Activated CD8-positive, alpha-beta memory T cell treated with anti-CD3 and anti-CD28 coated beads, Interleukin-2, amount 10 ng/mL, durations not matched to agents 7 days and 5 days (primary cell): ENCODE measurements at regions not wholly inside any gene's neighbourhood (a gene's known extent, or its start where the extent isn't known, plus 50 kb on each side); places are given as distances from the start of the nearest gene placed in this dataset.

ENCODE experiments used
- ATAC-seq: fragments of 150-1000 bp; cut with Tn5 transposase; one replicate; pipeline ENCODE4 v1.10.0; 2021; ENCODE audit warnings: moderate library complexity
- CTCF ChIA-PET: fragments of 350-600 bp; sonication (Branson Sonifier 250); formaldehyde crosslinking; loops from one replicate; lab custom pipeline; 2021; ENCODE audit warnings: antibody characterized with exemption; lab: Charles Lee
- DNase-seq: peaks from one replicate; pipeline ENCODE4 v3.0.0-alpha.2; 2020
- H3K27ac Mint-ChIP-seq: one replicate; pipeline ENCODE4 v1.8.0; 2021; ENCODE audit warnings: mild to moderate bottlenecking, mixed read lengths
- H3K27me3 Mint-ChIP-seq: one replicate; pipeline ENCODE4 v1.8.0; 2021; ENCODE audit warnings: mixed read lengths
- H3K36me3 Mint-ChIP-seq: one replicate; pipeline ENCODE4 v1.8.0; 2021; ENCODE audit warnings: mild to moderate bottlenecking, mixed read lengths
- H3K4me1 Mint-ChIP-seq: one replicate; pipeline ENCODE4 v1.8.0; 2021; ENCODE audit warnings: mixed read lengths
- H3K4me3 Mint-ChIP-seq: one replicate; pipeline ENCODE4 v1.8.0; 2021; ENCODE audit warnings: mild to moderate bottlenecking, moderate library complexity, mixed read lengths
- H3K9me3 Mint-ChIP-seq: one replicate; pipeline ENCODE4 v1.8.0; 2022; ENCODE audit warnings: low read depth, mixed read lengths

DNA sequence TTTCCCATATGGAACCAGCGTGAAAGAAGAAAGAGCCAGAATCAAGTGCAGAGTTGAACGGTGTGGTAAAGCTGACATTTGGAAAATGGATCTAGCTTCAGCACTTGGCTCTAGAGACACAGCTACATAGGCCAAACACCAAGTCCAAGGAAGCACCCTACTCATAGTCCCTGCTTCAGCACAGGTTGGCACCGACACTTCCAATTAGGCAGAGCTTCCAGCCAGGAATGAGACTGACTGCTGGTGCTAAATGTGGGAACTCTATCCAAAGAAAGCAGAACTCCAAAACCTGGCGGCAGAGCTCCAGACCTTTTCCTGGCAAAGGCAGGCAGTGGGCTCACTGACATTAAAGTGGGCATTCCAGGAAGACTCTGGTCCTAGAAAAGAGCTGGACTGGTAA, 125.4 kb upstream of the CTNNA2 start:
- CTCF ChIA-PET = no interaction called here
- Mint-ChIP-seq H3K36me3 (no peaks in the 10 kb centered on the region), H3K4me1 (no peaks in the 10 kb centered on the region), H3K27me3 (no peaks in the 10 kb centered on the region), H3K27ac (no peak overlapping the region), H3K4me3 (no peak overlapping the region), H3K9me3 (peaks cover 8% of the 10 kb centered on the region)
- DNase-seq = no peak
- ATAC-seq = no peak

DNA sequence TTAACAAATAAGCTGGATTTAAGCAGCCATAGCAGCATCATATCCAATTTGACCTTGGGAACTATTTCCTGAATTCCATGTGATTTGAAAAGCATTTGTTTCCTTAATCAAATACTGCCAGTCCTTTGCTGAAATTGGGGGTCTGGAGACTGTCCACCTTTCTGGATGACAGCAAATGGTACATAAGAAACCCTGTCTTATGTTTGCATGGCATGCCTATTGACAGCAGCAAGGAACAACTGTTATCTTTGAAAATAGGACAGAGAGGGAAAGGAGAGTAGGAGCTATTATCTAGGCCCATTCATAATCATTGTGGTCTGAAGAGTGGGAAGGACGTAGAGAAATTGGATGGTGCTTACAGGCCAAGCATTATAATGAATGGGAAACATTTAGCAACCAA, 129.2 kb upstream of the CTNNA2 start:
- DNase-seq (no peak), ATAC-seq (no peak)
- no peaks in the 10 kb centered on the region for H3K27me3 Mint-ChIP-seq
- CTCF ChIA-PET = no interaction called here
- no peak overlapping the region for H3K4me3 Mint-ChIP-seq
- H3K9me3 Mint-ChIP-seq = peaks cover 2% of the 10 kb centered on the region
- no peak overlapping the region for H3K27ac Mint-ChIP-seq
- H3K36me3 Mint-ChIP-seq = no peaks in the 10 kb centered on the region
- H3K4me1 Mint-ChIP-seq = no peaks in the 10 kb centered on the region

DNA sequence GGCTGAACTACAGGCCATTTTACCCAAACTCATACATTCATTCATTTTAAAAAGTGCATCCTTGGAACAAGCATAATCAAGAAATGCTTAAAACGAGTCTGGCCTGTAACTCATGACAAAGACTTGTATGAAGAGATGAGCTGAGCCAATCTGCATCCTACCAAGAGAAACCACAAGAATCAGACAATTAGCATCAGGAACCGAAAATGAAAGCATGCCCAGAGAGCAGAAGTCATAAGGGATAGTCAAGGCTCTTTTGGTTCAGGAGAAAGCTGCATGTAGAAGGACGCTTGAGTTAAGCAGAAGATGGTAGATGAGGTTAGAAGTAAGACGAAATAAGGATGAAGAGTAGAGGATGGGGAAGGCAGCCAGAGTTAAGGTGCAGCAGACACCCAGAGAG, 137.0 kb upstream of the CTNNA2 start:
- Mint-ChIP-seq H3K27ac (no peak overlapping the region), H3K27me3 (no peaks in the 10 kb centered on the region), H3K36me3 (no peaks in the 10 kb centered on the region), H3K4me1 (peaks cover 1% of the 10 kb centered on the region), H3K4me3 (no peak overlapping the region), H3K9me3 (peaks cover 5% of the 10 kb centered on the region)
- DNase-seq (no peak), ATAC-seq (no peak)
- CTCF ChIA-PET = no interaction called here

DNA sequence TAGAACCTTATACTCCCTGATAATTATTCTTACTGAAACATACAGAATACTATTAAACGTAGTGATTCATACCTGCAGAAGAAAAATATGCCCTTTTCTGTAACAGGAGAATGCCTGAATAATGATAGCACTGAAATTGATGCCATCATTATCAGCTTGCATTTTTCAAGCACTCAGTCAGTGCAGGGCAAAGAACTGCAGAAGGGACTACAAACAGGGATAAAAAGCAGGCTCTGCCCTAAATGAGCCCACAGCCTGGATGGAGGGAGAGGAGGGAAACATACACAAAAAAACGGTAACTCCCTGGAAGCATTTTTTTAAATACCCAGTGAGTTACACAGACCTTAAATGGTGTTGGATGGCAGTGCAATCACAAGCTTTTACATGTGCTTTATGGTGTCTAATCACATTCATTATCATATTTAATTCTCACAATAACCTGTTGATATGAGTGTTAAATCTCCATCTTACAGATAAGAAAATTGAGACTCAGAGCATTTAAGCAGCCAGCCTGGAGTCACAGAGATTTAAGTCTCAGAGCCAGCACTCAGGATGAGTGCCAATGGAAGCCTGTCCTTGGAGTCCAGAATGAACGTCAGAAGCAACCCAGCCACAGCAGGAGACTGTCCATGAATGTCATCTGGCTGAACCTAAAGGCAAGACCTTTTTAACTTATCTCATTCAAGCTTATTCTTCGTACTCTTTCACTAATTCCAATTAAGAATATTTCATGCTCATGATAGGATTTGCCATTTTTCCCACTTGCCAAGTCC, 139.3 kb upstream of the CTNNA2 start:
- no peak for DNase-seq
- ATAC-seq = no peak

DNA sequence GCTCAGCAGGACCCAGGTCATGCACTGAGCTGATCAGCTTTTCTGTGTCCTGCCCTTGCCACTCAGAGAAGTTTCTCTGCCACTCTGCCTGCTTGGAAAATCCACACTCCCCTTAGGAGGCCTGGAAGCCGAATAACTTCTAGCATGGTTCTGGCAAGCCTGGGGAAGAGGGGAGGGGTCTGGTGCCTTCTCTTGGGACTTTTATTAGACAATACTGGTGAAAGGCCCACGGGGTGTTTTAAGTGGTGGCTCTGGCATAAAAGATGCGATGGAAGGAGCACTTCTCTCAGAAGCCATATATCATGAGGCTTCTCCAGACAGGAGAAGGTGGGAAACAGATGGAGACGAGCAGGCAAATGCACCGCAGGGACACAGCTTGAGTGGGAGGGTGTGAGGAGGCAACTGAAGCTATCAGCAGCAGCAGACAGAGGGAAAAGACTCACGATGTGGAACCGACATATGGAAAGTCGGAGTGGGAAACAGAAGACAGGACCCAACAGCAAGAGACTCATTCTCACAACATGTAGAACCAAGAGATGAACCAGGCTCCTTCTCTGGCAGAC, 141.8 kb upstream of the CTNNA2 start:
- Mint-ChIP-seq H3K27ac (no peak overlapping the region), H3K9me3 (peaks cover 15% of the 10 kb centered on the region), H3K36me3 (no peaks in the 10 kb centered on the region), H3K4me1 (peaks cover 1% of the 10 kb centered on the region), H3K27me3 (no peaks in the 10 kb centered on the region), H3K4me3 (no peak overlapping the region)
- ATAC-seq = no peak
- CTCF ChIA-PET = no interaction called here
- DNase-seq = no peak

More for the DNA sequence above, 139.3 kb upstream of the CTNNA2 start:
- H3K27ac Mint-ChIP-seq = no peak overlapping the region
- H3K27me3 Mint-ChIP-seq = no peaks in the 10 kb centered on the region
- H3K9me3 Mint-ChIP-seq = peaks cover 10% of the 10 kb centered on the region
- no peaks in the 10 kb centered on the region for H3K36me3 Mint-ChIP-seq
- peaks cover 1% of the 10 kb centered on the region for H3K4me1 Mint-ChIP-seq
- no peak overlapping the region for H3K4me3 Mint-ChIP-seq
- CTCF ChIA-PET = no interaction called here

DNA sequence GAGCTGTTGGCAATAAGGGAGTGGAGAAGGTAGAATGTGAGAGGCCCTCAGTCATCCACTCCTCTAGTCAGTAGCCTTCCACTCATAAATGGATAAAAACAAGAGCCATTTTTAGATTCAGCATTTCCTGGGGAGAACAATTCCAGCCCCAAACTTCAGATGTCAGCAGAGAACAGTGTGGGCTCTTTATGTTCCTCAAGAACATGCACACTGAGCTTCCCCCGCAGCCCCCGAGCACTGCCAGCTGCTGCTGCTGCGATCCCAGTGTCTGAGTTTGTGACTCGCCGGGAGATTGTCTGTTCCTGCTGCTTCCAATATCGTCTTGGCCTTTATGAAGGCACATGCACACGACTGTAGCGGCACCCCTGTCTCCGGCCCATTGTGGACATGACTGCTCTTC, 143.7 kb upstream of the CTNNA2 start:
- no peak overlapping the region for H3K4me3 Mint-ChIP-seq
- H3K36me3 Mint-ChIP-seq = no peaks in the 10 kb centered on the region
- H3K9me3 Mint-ChIP-seq = peaks cover 10% of the 10 kb centered on the region
- no peak for ATAC-seq
- CTCF ChIA-PET = no interaction called here
- H3K27me3 Mint-ChIP-seq = no peaks in the 10 kb centered on the region
- no peaks in the 10 kb centered on the region for H3K4me1 Mint-ChIP-seq
- no peak for DNase-seq
- H3K27ac Mint-ChIP-seq = no peak overlapping the region

DNA sequence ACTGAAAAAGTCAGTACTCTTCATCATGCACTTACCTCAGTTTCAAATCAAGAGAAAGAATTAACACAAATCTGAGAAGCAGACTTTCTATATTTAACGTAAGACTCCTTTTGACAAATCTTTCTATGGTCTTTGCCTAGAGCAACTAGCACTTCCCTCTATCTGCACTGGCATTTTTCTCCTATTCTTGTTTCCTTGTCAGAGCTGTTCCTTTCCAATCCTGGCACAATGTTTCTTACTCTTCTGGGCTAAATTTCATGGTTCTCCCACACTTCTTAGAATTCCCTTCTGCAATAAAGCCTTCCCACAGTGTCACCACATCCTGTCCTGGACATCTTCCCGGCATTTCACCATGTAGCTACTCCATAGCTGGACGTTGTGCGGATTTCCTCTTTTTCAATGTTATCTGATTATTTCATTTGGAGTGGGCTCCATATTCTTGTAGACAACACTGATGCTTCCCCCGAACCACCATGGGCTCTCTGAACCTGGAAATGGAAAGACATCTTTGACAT, 144.7 kb upstream of the CTNNA2 start:
- H3K36me3 Mint-ChIP-seq = no peaks in the 10 kb centered on the region
- H3K27me3 Mint-ChIP-seq = no peaks in the 10 kb centered on the region
- H3K4me1 Mint-ChIP-seq = no peaks in the 10 kb centered on the region
- CTCF ChIA-PET = no interaction called here
- H3K9me3 Mint-ChIP-seq = peaks cover 10% of the 10 kb centered on the region
- H3K27ac Mint-ChIP-seq = no peak overlapping the region
- ATAC-seq (no peak), DNase-seq (no peak)
- H3K4me3 Mint-ChIP-seq = no peak overlapping the region

DNA sequence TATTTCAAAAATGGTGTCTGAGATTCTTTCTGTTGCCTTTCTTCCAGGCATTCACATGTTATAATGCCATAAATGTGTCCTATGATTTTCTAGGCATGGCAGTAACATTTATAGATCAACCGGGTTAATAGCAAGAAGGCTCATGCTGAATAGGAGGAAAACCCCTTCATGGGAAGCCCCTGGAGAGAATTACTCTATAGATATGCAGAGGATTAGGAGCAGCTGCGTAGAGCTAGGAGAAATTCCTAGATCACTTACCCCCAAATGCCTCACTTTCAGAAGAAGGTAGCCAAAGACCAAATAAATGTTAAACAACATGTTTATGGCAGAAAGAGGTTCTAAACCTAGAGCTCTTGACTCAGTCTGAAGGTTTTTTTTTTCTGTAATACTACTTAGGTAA, 153.4 kb upstream of the CTNNA2 start:
- Mint-ChIP-seq H3K9me3 (peaks cover 6% of the 10 kb centered on the region), H3K27me3 (no peaks in the 10 kb centered on the region), H3K4me1 (no peaks in the 10 kb centered on the region), H3K4me3 (no peak overlapping the region), H3K27ac (no peak overlapping the region), H3K36me3 (no peaks in the 10 kb centered on the region)
- CTCF ChIA-PET = no interaction called here
- DNase-seq (no peak), ATAC-seq (no peak)

DNA sequence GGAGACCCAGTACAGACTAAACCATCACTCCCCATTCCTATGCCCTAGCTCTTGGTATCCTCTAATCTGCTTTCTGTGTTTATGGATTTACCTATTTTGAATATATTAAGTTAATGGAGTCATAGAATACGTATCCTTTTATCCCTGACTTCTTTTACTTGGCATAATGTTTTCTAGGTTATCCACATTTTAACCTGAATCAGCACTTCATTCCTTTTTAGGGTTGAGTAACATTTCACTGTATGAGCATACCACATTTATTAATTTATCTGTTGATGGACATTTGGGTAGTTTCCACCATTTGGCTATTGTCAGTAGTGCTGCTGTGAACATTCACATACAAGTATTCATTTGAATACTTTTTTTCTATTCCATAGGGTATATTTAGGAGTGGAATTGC, 157.3 kb upstream of the CTNNA2 start:
- ATAC-seq (no peak), DNase-seq (no peak)
- Mint-ChIP-seq H3K36me3 (no peaks in the 10 kb centered on the region), H3K27ac (no peak overlapping the region), H3K4me1 (no peaks in the 10 kb centered on the region), H3K4me3 (no peak overlapping the region), H3K27me3 (no peaks in the 10 kb centered on the region), H3K9me3 (peaks cover 14% of the 10 kb centered on the region)
- CTCF ChIA-PET = no interaction called here

DNA sequence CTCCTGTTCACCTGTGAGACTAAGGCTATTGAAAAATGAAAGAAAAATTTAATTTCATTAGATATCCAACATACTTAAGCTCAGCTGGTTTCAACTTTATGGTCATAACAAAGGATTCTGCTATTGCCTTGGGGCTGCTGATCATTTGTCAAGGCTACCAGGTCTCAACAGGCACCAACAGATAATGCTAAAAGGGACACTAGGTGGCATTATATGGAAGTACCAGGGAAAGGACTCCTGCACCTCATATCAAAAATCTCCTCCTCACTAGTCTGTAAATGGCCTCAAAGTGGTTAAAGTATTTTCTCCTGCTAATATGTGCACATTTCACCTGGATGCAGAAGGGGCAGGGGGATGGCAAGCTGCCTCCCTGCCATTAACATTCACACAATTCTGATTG, 167.9 kb upstream of the REG3A start:
- CTCF ChIA-PET = no interaction called here
- H3K27ac Mint-ChIP-seq = no peak overlapping the region
- DNase-seq (no peak), ATAC-seq (no peak)
- peaks cover 8% of the 10 kb centered on the region for H3K9me3 Mint-ChIP-seq
- H3K27me3 Mint-ChIP-seq = no peaks in the 10 kb centered on the region
- no peak overlapping the region for H3K4me3 Mint-ChIP-seq
- H3K36me3 Mint-ChIP-seq = no peaks in the 10 kb centered on the region
- no peaks in the 10 kb centered on the region for H3K4me1 Mint-ChIP-seq

DNA sequence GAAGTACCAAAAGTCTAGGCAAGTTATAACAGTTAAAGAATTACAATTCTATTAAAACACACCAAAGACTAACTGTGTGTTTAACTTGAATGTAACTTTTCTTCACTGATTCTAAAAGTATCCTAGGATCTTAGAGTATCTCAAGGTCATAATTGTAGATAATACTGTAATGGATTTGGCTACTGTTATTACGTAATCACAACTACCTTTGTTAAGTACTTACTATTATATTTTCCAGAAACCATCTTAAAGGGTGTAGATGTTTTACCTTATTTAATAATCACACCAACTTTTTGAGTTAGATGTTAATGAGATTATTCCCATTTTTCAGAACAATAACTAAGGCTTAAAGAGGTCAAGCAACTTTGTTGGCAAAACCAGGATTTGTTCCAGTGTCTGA, 161.3 kb upstream of the REG3A start:
- DNase-seq = no peak
- H3K27me3 Mint-ChIP-seq = no peaks in the 10 kb centered on the region
- H3K4me3 Mint-ChIP-seq = no peak overlapping the region
- H3K36me3 Mint-ChIP-seq = no peaks in the 10 kb centered on the region
- no peaks in the 10 kb centered on the region for H3K4me1 Mint-ChIP-seq
- ATAC-seq = no peak
- H3K9me3 Mint-ChIP-seq = peaks cover 9% of the 10 kb centered on the region
- CTCF ChIA-PET = no interaction called here
- no peak overlapping the region for H3K27ac Mint-ChIP-seq

DNA sequence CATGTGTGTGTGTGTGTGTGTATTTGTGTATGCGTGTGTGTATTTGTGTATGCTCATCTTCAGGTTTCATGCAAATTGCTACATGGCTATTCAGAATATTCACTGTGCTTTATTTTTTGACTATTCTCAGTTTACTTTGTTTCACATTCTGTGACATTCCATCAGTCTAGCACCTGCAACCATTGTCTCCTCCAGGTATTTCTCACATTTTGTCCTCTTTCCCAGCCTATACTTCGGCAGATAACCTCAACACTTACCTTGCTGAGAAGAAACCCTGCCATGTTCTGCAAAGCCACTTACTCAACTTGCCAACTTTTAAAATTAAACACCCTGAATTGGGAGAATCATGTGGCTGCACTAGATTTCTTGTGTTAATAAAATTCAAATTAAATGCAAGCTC, 135.4 kb upstream of the REG3A start:
- peaks cover 10% of the 10 kb centered on the region for H3K9me3 Mint-ChIP-seq
- ATAC-seq (no peak), DNase-seq (no peak)
- no peak overlapping the region for H3K4me3 Mint-ChIP-seq
- CTCF ChIA-PET = no interaction called here
- no peaks in the 10 kb centered on the region for H3K4me1 Mint-ChIP-seq
- H3K36me3 Mint-ChIP-seq = no peaks in the 10 kb centered on the region
- H3K27ac Mint-ChIP-seq = no peak overlapping the region
- H3K27me3 Mint-ChIP-seq = no peaks in the 10 kb centered on the region

DNA sequence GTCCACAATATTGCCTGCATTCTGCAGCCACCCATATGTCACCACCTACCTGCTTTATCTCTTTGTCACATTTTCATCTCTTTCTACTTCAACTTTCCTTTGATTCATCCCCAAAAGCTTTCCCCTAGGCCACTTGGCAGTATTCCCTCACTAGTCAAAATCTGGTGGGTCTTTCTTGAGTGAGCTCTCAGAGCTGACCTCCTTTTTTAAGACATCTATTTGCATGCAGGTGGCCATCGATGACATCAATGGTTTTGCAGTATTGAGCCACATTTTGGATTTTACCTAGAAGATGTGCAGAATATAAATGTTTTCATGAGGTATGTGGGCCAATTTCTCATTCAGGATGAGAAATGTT, 133.4 kb upstream of the REG3A start:
- Mint-ChIP-seq H3K27ac (no peak overlapping the region), H3K9me3 (peaks cover 12% of the 10 kb centered on the region), H3K36me3 (no peaks in the 10 kb centered on the region), H3K4me3 (no peak overlapping the region), H3K27me3 (no peaks in the 10 kb centered on the region), H3K4me1 (no peaks in the 10 kb centered on the region)
- CTCF ChIA-PET = no interaction called here
- DNase-seq (no peak), ATAC-seq (no peak)

DNA sequence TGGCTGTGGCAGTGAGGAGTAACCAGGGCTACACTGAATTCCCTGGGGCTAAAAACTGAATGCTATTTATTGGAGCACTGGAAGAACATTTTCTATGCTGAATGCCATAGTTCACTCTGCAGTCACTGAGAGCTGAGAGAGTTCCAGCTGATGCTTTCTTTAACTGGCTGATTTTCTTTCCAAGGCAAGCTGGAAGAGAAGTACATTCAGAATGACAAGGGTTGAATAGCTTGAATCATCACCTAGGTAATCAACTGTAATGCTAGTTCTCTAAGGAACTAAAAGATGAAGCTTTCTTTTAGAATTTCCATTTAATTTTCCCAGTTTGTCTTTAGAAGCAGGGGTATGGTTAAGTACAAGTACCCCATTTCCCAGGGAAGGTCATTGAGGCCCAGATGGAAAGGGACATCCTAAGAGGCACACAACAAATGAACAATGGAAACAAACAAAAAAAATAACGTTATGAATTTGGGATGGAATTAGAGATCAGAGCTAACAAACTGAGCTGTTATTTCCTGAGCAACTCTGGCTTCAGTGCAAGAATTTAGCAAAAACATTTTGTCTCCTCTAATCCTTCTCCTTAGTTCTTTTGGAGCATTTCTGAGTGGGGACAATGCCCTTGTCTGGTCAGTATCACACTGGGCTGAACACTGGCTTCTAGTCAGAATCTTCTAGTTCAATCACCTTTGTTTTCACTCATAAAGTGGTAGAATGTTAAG, 132.8 kb upstream of the REG3A start:
- Mint-ChIP-seq H3K27me3 (no peaks in the 10 kb centered on the region), H3K36me3 (no peaks in the 10 kb centered on the region), H3K9me3 (peaks cover 9% of the 10 kb centered on the region), H3K4me3 (no peak overlapping the region), H3K4me1 (no peaks in the 10 kb centered on the region), H3K27ac (no peak overlapping the region)
- CTCF ChIA-PET = no interaction called here
- DNase-seq = no peak
- no peak for ATAC-seq
